NCI-H2171 treated with DMSO at 0.1 percent for 48 hours (cell line): ENCODE measurements at regions not wholly inside any gene's neighbourhood (a gene's known extent, or its start where the extent isn't known, plus 50 kb on each side); places are given as distances from the start of the nearest gene placed in this dataset.
A peak's percentile ranks its signal among the peaks of the same experiment; 100 is the strongest.
"Not testable (repeated sequence)": the region's sequence is repeated elsewhere in the genome, so short reads cannot be mapped to it uniquely, and the experiment has no call there.

Experiments
- DNase-seq: peaks from one replicate; lab custom pipeline; 2025; lab: John Stamatoyannopoulos, UW

DNA sequence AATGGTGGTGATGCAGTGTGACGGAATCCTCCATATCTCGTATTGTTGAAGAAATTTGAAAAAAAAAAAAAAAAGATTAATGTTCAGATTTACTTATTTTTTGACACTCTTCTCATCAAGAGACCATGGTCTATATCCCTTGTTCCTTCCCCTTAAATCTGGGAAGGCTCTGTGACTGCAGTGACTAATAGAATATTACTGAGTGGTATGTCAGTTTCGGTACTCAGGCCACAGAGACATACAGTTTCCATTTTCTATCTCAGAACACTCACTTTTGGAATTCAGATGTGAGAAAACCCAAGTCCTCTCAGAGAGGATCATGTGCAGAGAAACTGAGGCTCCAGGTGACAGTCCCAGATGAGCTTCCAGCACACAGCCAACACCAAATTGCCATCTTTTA lies 1193.5 kb downstream of the DTWD2 start:
- no peak for DNase-seq

DNA sequence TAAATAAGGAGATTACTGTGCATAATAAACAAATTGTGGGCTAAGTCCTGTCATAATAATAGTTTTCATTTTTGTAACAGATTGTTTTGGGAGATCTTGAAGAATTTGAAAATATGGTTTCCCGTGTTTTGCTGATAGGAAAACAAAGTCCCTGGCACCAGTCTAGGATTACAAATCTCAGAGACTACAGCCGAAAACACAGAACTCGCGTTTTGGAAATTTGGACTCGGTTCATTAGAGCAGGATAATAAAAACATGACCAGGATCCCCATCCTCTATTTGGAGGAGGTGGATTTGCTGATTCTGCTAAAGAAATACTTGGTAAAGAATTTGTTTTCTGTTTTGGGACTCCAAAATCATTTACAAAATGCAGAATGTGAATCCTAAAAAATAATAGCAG lies 1194.4 kb downstream of the DTWD2 start:
- DNase-seq: no peak

DNA sequence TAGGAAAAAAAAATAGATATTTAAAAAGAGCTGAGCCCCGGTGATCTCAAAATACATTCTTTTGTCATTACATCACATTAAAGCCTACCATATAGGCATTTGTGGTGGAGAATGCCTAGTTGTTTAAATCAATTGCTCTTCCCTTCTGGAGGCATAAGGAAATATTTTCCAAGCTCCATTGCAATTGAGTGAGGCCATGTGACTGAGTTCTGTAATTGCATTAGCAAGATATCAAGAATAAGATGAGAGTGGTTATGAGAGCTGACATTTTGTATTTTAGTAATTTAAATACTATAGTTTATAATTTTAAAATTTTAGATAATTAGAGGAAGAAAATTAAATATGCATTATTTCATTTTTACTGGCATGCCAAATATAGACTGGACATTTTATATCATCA lies 1195.9 kb downstream of the DTWD2 start:
- DNase-seq: no peak

DNA sequence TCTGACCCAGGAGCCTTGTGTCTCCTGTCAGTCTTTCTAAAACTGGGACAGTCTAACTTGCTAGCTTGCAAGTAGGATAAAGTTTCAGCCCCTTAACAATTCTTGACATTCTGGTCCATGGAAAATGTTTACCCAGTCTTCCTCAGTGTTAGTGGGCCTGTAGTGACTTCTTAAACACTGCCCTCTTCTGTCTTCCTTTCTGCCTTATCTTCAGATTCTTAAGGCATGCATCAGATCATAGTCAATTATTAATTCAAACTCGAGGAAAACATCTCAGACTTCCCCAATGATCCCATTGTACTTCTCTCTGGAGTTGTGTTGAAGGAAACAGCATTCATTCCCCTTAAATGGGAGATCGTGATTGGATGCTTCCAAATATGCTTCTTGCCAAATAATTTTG lies 1199.8 kb downstream of the DTWD2 start:
- DNase-seq: no peak

DNA sequence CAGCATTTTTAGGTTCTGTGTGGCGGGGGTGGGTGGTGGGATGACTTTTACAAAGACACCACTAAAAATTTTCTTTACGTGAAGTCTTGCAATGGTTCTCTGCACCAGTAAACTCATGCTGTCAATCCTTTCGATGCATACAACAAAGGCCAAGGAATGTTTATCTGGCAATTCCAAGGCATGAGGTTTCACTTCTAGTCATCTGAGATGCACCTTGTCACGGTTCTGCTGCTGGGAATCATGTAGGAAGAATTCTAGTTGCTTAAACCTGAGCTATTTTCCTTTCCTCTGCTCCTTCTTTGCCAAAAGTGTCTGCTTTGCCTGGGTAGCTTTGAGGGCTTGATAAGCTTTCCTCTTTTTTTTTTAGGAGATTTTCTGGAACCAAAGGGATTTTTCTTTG lies 1204.5 kb upstream of the SEMA6A start:
- no peak for DNase-seq

DNA sequence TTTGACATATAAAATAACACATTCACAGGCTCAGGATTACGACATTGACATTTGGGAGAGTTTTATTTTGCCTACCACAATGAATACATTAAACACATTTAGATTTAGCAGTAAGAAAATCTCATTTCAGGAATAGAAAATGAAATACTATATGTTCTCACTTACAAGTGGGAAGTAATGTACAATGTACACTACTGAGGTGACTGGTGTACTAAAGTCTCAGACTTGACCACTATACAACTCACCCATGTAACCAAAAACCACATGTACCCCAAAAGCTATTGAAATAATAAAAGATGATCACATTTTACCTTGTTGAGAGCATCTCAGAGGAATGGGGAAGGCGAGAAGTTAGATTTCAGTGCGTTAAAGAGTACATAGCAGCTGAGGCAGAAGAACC lies 1202.4 kb upstream of the SEMA6A start:
- DNase-seq: no peak

DNA sequence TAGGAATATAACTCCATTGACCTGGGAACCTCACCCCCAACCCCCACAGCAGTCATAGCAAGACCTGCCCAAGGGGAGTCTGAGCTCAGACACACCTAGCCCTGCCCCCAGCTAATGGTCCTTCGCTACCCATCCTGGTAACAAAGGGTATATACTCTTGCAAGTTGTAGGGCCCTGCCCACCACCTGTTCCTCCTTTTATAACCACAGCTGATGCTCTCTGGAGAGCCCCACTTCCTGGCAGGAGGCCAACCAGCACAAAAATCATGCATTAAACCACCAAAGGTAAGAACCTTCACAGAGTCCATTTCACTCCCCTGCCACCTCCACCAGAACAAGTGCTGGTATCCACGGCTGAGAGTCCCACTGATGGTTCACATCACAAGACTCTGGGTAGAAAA lies 1195.3 kb upstream of the SEMA6A start:
- peak; percentile 41 for DNase-seq

DNA sequence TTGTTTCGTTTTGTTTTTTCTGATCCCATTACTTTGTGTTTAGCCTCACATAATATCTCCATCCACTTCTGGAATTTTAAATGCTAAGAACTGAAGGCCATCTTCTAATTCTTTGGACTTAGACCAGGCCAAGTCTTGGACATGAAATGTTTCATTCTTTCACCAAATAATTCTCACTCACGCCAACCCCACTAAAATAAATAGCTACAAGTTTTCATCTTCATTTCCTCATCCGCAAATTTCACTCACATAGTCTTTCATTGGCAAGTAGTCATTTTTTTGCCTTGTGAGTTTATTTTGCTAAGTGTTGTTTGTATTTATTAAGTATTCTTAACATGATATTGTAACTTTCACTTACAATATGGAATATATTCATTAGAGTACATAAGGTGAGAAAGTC lies 1188.6 kb upstream of the SEMA6A start:
- DNase-seq: no peak

DNA sequence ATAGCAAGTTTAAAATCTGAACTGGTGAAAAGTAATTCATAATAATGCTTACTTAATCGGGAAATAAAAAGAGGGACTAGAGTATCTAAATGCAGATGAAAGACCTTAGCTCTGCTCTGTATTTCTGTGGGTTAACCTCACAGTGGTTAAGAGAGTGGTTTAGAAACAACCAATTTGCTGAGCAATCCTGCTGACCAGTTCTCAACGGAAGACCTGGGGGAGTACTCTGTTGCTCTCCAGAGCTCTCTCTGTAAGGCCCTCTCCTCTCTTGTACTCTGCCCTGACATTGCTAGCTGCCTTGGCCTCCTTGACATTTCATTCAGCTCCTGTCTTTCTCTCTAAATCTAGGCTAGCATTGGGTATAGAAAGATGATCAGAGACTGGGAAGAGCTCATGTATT lies 1186.6 kb upstream of the SEMA6A start:
- no peak for DNase-seq

DNA sequence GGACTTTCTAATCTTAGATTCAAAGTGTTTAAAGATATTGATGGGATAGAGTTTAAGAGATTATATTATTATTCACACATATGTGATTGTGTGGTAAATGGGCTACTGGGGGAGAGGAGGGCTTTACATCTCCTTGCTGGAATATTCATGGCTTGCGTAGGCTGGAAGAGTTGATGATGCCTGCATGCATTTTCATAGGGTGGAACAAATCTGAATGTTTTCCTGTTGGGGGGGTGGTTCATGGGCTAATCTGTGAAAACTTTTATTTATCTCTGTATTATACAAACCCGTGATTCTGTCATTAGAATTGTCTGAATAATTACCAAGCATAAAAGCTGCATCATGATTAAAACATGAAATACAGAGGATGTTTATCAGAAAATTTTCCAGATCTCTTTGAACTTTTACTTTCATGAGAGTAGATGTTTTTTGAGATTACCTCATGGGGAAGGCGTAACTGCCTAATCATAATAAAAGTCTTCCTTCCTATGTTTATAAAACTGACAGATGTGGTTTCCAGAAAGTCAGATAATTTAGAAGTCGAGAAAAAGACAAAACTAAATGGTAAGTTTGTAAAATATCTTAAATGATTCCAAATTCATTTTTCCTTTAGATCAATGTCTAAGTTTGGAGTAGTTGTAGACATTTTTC lies 1185.4 kb upstream of the SEMA6A start:
- DNase-seq: no peak

DNA sequence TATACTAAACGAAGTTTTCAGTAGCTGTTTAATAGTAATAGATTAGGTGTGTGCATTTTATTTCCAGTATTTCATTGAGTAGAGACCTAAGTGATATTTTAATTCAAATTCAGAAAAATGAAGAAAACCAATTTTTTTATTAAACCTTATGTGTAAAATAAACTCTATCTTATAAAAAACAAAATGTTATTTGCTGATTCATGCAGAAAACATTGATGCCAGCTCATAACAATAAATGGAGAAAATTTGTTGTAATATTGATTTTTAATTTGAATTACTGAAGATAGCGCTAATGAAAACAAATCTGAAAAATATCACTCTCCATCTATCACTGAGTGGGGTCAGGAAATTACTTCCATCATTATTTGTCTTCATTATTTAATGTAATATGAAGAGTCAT lies 1177.8 kb upstream of the SEMA6A start:
- no peak for DNase-seq

DNA sequence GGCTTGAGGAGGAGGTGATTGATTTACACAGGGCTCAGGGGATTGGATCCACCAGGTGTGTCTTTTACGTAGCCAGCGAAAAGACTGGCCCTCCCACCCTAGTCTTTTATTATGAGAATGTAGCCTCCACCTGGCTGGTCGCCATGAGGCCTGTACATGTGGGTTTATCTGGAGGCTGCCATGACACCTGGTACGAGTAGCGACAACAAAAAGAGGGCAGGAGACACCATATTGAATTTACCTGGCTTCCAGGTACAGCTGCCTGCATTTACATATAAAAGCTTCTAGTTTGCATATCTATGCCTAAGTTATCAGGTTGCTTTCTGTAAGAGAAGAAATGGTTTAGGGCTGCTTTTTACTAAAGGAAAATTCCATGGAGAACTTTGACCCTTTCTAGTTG lies 1173.7 kb upstream of the SEMA6A start:
- DNase-seq: no peak

DNA sequence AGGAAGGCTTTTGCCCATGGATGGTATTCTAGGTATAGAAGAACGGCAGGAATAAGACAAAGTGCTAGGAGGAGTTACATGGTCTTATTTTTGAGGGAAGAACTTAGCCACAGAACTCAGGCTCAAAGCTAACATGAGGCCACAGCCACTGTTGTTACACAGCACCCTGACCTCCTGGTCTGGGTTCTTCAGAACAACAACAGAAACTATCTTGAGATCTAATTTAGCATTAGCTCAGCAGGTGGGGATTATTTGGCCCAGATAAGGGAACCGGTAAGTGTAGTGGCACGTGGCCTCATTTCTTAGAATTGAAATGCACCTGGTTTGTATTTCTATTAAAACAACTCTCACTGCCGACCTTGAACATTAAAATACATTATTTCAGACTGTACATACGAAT lies 1168.7 kb upstream of the SEMA6A start:
- no peak for DNase-seq

DNA sequence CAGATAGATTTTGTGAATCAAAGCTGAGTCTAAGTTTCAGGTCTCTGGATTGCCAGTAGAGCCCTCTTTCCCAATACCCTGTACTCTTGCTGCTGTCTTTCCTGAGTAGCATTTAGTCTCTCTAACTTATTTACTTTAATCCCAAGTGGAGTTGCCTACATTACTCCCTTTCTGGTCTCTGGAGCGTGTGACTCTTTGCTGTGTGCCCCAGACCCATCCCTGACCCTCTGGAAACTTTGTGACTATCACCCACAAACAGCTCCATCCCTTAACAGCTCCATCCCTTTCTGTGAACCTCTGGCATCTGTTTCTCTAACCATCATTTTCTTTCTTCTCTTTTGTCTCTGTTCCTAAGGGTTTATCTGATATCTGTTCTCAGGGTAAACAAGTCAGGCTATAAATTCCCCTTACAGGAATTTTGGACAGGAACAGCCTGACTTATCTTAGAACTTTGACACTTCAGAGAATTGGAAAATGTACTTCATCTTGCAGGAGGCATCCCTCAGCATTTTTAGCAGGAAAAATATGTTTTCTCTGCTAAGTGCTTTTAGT lies 1167.1 kb upstream of the SEMA6A start:
- DNase-seq: no peak

DNA sequence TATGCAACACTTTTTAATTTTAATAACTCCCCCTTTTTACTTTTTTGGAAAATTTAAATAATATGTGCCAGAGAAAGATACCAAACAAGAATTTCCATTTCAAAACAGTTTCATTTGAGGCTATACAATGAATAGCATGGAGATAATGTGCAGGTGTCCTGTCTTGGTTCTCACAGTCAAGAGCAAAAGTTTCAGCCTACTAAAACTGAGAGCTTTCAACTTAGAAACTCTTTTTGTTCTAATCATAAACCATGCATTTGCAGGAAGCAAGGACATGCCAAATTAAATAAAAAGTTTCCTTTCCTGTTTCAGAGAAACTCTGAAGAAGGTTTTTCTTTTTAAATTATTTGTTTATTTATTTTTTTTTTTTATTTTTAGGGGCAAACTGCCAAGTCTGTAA lies 1165.6 kb upstream of the SEMA6A start:
- no peak for DNase-seq

DNA sequence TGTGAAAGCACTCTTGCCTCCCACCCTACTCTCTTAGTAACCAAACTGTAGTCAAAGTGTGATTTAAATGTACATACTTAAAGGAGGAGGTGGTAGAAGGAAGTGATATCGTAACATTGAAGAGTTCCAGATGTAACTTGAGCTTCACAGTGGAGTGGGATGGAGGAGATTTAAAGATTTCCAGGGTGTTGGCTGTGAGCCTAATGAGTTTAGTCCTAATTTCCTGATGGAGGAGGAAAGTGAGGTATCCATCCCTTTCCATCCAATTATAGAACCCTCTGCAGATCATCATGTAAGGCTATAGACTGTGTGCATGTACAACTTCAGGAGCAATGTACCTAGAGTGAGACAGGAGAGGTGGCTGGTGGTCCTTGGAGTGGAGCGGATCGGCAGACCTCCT lies 1163.9 kb upstream of the SEMA6A start:
- no peak for DNase-seq

DNA sequence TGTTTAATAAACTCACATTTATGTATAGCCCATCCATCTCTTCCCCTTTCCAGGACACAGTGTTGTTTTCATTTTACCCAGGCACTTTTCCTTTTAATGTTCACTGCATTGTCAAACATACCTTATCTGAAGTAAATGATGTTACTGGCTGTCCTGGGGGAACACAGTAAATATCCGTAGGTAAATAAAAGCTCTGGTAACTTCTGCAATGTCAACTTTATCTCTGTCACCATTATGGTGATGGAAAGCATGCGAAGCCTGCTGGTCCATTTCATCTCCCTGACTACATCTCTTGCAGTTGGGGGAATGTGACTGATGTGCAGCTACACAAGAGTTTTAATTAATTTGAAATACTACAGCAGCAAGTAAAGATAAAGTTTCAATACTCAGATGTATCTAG lies 1162.1 kb upstream of the SEMA6A start:
- DNase-seq: no peak

DNA sequence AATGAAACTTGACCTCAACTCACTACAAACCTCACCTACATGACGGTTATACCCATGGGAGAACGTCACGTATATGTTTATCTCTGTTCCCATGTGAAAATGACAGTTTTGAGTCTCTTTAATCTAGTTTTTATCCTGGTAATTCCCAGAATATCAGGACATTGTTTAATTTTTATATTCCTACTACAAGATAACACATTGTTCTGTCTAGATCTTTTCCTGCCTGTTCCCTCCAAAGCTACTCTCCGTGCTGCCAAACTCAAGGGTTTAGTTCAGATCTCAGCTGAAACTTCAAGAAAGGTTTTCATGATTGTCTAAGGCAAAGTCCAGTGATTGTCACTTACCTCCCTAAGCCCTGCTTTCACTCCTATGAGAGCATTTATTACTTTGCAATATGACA lies 1159.4 kb upstream of the SEMA6A start:
- DNase-seq: no peak

DNA sequence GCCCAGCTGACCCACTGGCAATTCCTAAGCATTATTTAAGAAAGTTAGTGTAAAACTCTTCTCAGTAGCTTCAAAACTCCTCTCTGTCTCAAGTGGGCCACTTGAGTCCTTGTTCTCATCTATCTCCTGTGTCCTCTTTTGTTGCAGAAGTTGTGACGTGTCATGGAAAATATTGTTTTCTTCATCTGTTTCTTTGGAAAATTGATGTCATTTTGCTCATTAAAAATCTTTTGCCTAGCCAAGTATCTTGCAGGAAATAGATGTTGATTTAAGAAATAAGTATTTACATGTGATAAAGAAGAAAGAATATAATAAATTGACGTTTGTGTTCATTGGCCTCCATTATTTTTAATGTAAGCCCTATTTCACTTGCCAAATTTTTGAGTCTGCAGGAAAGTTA lies 1158.4 kb upstream of the SEMA6A start:
- no peak for DNase-seq

DNA sequence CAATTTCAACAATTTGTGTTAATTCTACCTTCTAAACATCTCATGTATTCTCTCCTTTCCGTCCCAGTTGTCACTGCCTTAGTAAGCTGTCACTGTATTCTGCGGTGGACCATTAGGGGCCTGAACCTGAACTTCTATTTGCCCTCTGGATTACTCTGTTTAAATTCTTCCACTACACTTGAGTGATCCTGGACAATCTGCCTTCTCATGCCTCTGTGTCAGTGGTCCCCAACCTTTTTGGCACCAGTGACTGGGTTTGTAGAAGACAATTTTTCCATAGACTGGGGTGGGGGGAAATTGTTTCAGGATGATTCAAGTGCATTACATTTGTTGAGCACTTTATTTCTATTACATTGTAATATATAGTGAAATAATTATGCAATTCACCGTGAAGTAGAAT lies 1157.6 kb upstream of the SEMA6A start:
- DNase-seq: no peak

DNA sequence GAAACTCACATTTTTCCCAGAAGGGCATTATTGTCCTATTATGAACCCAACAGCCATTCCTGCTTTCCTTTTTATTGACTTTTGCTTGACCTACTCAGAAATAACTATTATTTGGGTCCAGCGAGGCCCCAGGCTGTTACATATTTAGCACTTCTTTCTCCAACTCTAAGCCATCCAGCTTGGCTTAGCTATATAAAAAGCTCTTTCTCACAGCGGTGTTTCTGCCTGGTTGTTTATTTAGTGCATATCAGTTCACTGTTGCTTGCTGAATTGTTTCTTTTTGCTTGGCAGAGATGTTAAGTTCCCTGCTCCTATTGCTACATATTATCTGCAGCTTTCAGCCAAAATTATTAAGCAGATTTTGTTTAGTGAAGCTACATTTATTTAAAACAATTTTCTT lies 1156.8 kb upstream of the SEMA6A start:
- no peak for DNase-seq

DNA sequence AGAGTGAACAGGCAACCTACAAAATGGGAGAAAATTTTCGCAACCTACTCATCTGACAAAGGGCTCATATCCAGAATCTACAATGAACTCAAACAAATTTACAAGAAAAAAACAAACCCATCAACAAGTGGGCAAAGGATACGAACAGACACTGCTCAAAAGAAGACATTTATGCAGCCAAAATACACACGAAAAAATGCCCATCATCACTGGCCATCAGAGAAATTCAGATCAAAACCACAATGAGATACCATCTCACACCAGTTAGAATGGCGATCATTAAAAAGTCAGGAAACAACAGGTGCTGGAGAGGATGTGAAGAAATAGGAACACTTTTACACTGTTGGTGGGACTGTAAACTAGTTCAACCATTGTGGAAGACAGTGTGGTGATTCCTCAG lies 1146.2 kb upstream of the SEMA6A start:
- not testable (repeated sequence) for DNase-seq

DNA sequence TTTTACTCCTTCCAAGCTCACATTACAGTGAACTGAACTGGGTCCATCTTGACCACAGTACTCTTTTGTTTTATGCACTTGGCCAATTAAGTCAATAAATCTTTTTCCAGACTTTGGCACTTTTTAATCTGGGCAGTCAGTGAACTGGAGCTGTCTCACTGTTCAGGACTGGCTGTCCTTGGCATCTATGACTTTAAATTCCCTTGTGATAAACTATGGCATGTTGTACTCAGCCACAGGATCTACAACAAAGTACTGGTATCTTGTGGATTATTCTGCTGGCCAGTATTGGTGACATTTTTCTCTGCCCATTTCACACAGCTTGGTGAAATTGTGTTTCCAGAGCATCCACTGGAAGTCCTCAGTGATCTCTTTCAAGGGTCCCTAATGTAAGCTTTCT lies 1144.8 kb upstream of the SEMA6A start:
- DNase-seq: no peak

DNA sequence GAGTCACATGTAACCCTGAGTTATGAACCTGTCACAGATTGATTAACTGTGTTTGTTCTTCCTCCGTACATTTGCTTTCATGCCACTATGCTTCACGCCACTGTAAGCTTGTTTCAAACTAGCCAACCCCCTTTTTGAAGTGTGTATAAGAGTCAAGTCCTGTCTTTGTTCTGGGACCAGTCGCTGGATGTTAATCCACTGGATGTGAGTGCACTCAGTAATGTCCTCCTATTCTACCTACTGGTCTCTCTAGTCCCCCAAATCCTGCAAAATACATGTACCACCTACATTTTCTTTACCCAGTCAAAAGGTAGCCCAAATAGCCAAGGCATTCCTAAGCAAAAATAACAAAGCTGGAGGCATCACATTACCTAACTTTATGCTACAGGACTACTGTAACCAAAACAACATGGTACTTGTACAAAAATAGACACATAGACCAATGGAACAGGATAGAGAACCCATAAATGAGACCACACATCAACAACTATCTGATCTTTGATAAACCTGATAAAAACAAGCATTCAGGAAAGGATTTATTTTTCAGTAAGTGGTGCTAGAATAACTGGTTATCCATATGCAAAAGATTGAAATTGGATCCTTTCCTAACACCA lies 1139.1 kb upstream of the SEMA6A start:
- no peak for DNase-seq
